ENCODE measurements at regions not wholly inside any gene's neighbourhood (a gene's known extent, or its start where the extent isn't known, plus 50 kb on each side); places are given as distances from the start of the nearest gene placed in this dataset.
"Not testable (repeated sequence)": the region's sequence is repeated elsewhere in the genome, so short reads cannot be mapped to it uniquely, and the experiment has no call there.

DNA sequence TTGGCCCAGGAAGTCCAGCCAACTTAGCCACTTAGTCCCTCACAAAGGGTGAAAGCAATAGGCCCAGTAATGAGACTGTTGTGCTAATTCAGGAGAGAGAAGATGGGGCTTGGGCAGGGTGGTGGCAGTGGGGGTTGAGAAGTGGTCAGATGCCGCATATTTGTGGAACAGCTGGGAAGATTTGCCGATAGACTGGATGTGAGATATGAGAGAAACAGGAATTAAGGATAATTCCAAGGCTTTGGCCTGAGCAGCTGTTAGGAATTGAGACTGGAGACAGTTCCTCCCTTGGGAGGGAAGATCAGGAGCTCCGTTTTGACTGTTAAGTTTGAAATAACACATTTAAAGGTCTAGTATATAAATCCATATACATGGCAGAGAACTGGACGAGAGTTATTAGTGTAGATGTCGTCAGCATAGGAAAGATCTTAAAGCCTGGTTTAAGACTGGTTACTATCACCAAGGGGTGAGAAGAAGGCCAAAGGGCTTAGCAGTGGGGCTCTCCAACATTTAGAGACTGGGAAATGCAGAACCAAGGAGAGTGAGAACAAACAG lies 323.7 kb upstream of the FAM78B start:
- Histone ChIP-seq H3K9ac (replicated peaks; ENCODE audit: extremely low read depth, insufficient read depth, low read length) (no peak overlapping the region), H3K27ac (ENCODE audit: insufficient read depth, low read depth, low read length) (no peak overlapping the region), H3K36me3 (ENCODE audit: control insufficient read depth in 2 of 2, extremely low read depth in 1 of 2, insufficient read depth in 2 of 2, low read length in 2 of 2) (no peaks in the 10 kb centered on the region), H3K4me2 (ENCODE audit: insufficient read depth, low read length) (no peak overlapping the region), H3K4me1 (ENCODE audit: control insufficient read depth, extremely low read depth, insufficient read depth, low read length) (no peaks in the 10 kb centered on the region), H3K9me3 (replicated peaks; ENCODE audit: control insufficient read depth, insufficient read depth, low read length) (no peaks in the 10 kb centered on the region), H4K20me1 (replicated peaks; ENCODE audit: control insufficient read depth, extremely low read depth, insufficient read depth, low read length) (no peaks in the 10 kb centered on the region), H3K9me1 (replicated peaks; ENCODE audit: control insufficient read depth, extremely low read depth, insufficient read depth, low read length) (no peaks in the 10 kb centered on the region), H2AFZ (ENCODE audit: low read depth, low read length) (no peak overlapping the region), H3K79me2 (ENCODE audit: control insufficient read depth, insufficient read depth, low read length) (no peaks in the 10 kb centered on the region), H3K27me3 (ENCODE audit: control insufficient read depth in 2 of 2, insufficient read depth in 2 of 2, low read length in 2 of 2) (no peaks in the 10 kb centered on the region), H3K4me3 (replicated peaks in 1 of 3; ENCODE audit: insufficient read depth in 1 of 3, low read depth in 1 of 3, low read length in 3 of 3) (no peak overlapping the region)
- CTCF ChIA-PET = no interaction called here
- no peak for DNase-seq (ENCODE audit: low read depth, low spot score)
- intact Hi-C loops (cut with micrococcal nuclease) = no loop called here
- no TSS peak for BruUV-seq (replicated peaks)
- dilution Hi-C loops (cut with MboI; ENCODE audit: extremely low pct_ligation_motif_present, low sequenced_read_pairs) = no loop called here
- TF ChIP-seq EZH2 (IDR thresholded peaks at IDR 0.05; ENCODE audit: borderline replicate concordance, low read depth, low read length, severe bottlenecking) (no peak), GATA2 (IDR thresholded peaks at IDR 0.05; ENCODE audit: insufficient read depth, insufficient read length, low read depth, low read length) (no peak), FOS (IDR thresholded peaks at IDR 0.05; ENCODE audit: borderline replicate concordance, insufficient read depth, low read length) (no peak), POLR2A (IDR thresholded peaks at IDR 0.05; ENCODE audit: low read depth, low read length) (no peak), MYC (IDR thresholded peaks at IDR 0.05; ENCODE audit: low read depth, low read length) (no peak), POLR2AphosphoS5 (IDR thresholded peaks at IDR 0.05; ENCODE audit: insufficient read depth, low read depth, low read length) (no peak)
- TF ChIP-seq, protein P1, sequence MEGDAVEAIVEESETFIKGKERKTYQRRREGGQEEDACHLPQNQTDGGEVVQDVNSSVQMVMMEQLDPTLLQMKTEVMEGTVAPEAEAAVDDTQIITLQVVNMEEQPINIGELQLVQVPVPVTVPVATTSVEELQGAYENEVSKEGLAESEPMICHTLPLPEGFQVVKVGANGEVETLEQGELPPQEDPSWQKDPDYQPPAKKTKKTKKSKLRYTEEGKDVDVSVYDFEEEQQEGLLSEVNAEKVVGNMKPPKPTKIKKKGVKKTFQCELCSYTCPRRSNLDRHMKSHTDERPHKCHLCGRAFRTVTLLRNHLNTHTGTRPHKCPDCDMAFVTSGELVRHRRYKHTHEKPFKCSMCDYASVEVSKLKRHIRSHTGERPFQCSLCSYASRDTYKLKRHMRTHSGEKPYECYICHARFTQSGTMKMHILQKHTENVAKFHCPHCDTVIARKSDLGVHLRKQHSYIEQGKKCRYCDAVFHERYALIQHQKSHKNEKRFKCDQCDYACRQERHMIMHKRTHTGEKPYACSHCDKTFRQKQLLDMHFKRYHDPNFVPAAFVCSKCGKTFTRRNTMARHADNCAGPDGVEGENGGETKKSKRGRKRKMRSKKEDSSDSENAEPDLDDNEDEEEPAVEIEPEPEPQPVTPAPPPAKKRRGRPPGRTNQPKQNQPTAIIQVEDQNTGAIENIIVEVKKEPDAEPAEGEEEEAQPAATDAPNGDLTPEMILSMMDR (IDR thresholded peaks at IDR 0.05; ENCODE audit: extremely low read depth in 1 of 2, insufficient read depth in 1 of 2, low read depth in 1 of 2, low read length in 2 of 2) = no peak
- TF ChIP-seq, protein P2, sequence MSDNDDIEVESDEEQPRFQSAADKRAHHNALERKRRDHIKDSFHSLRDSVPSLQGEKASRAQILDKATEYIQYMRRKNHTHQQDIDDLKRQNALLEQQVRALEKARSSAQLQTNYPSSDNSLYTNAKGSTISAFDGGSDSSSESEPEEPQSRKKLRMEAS (IDR thresholded peaks at IDR 0.05; ENCODE audit: insufficient read depth, insufficient read length) = no peak
- no peak for FAIRE-seq
- POLR2A ChIA-PET = no interaction called here

DNA sequence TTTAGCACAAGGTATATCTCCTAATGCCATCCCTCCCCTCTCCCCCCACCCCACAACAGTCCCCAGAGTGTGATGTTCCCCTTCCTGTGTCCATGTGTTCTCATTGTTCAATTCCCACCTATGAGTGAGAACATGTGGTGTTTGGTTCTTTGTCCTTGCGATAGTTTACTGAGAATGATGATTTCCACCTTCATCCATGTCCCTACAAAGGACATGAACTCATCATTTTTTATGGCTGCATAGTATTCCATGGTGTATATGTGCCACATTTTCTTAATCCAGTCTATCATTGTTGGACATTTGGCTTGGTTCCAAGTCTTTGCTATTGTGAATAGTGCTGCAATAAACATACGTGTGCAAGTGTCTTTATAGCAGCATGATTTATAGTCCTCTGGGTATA lies 327.0 kb upstream of the FAM78B start:
- FAIRE-seq; H3K4me2 ChIP-seq (ENCODE audit: insufficient read depth, low read length); H3K79me2 ChIP-seq (ENCODE audit: control insufficient read depth, insufficient read depth, low read length); CTCF ChIA-PET; H3K4me3 ChIP-seq (replicated peaks in 1 of 3; ENCODE audit: insufficient read depth in 1 of 3, low read depth in 1 of 3, low read length in 3 of 3); H3K4me1 ChIP-seq (ENCODE audit: control insufficient read depth, extremely low read depth, insufficient read depth, low read length); H3K9me1 ChIP-seq (replicated peaks; ENCODE audit: control insufficient read depth, extremely low read depth, insufficient read depth, low read length); H2AFZ ChIP-seq (ENCODE audit: low read depth, low read length); H3K36me3 ChIP-seq (ENCODE audit: control insufficient read depth in 2 of 2, extremely low read depth in 1 of 2, insufficient read depth in 2 of 2, low read length in 2 of 2); H3K27ac ChIP-seq (ENCODE audit: insufficient read depth, low read depth, low read length); H4K20me1 ChIP-seq (replicated peaks; ENCODE audit: control insufficient read depth, extremely low read depth, insufficient read depth, low read length); H3K27me3 ChIP-seq (ENCODE audit: control insufficient read depth in 2 of 2, insufficient read depth in 2 of 2, low read length in 2 of 2); POLR2A ChIA-PET; H3K9me3 ChIP-seq (replicated peaks; ENCODE audit: control insufficient read depth, insufficient read depth, low read length); H3K9ac ChIP-seq (replicated peaks; ENCODE audit: extremely low read depth, insufficient read depth, low read length); BruUV-seq (replicated peaks); dilution Hi-C loops (cut with MboI; ENCODE audit: extremely low pct_ligation_motif_present, low sequenced_read_pairs); intact Hi-C loops (cut with micrococcal nuclease); DNase-seq (ENCODE audit: low read depth, low spot score): not testable (repeated sequence)

Measured in endothelial cell of umbilical vein (primary cell).